SJSA1 (cell line): ENCODE measurements at regions not wholly inside any gene's neighbourhood (a gene's known extent, or its start where the extent isn't known, plus 50 kb on each side); places are given as distances from the start of the nearest gene placed in this dataset.

Experiments
- DNase-seq, 2 experiments: peaks; one replicate each; pipeline ENCODE4 v3.0.0-alpha.2; 2015 to 2020; ENCODE audit warnings: low spot score in 2 of 2, low read depth in 1 of 2
- H3K27ac ChIP-seq: fragments of 250-450 bp; sonication (Bioruptor Pico); 2 replicates; pipeline ENCODE4 v1.5.1; 2020; ENCODE audit warnings: mild to moderate bottlenecking, moderate library complexity
- H3K27me3 ChIP-seq: fragments of 250-450 bp; sonication (Bioruptor Pico); replicated peaks from 2 replicates; pipeline ENCODE4 v1.5.1; 2020; ENCODE audit warnings: mild to moderate bottlenecking, moderate library complexity
- H3K36me3 ChIP-seq: fragments of 250-450 bp; sonication (Bioruptor Pico); 2 replicates; pipeline ENCODE4 v1.5.1; 2020; ENCODE audit warnings: mild to moderate bottlenecking
- H3K4me1 ChIP-seq: fragments of 250-450 bp; sonication (Bioruptor Pico); replicated peaks from 2 replicates; pipeline ENCODE4 v1.6.1; 2021; ENCODE audit warnings: mild to moderate bottlenecking
- H3K4me3 ChIP-seq: fragments of 250-450 bp; sonication (Bioruptor Pico); 2 replicates; pipeline ENCODE4 v1.5.1; 2020; ENCODE audit warnings: mild to moderate bottlenecking
- H3K9me3 ChIP-seq: fragments of 250-450 bp; sonication (Bioruptor Pico); replicated peaks from 2 replicates; pipeline ENCODE4 v1.5.1; 2020; ENCODE audit warnings: mild to moderate bottlenecking

GRCh38 chr1:104408268-104408667, 658.6 kb downstream of the AMY1C start:
- Histone ChIP-seq H3K4me1 (no peaks in the 10 kb centered on the region), H3K36me3 (no peaks in the 10 kb centered on the region), H3K27ac (no peak overlapping the region), H3K27me3 (no peaks in the 10 kb centered on the region), H3K9me3 (no peaks in the 10 kb centered on the region), H3K4me3 (no peak overlapping the region)
- DNase-seq, result no peak

GRCh38 chr1:104435255-104435654, 685.6 kb downstream of the AMY1C start:
- H3K36me3 ChIP-seq, result no peaks in the 10 kb centered on the region
- H3K9me3 ChIP-seq, result no peaks in the 10 kb centered on the region
- DNase-seq, result no peak
- H3K27ac ChIP-seq, result no peak overlapping the region
- H3K27me3 ChIP-seq, result no peaks in the 10 kb centered on the region
- H3K4me3 ChIP-seq, result no peak overlapping the region
- no peaks in the 10 kb centered on the region for H3K4me1 ChIP-seq

GRCh38 chr1:104440011-104440410, 690.3 kb downstream of the AMY1C start:
- Histone ChIP-seq H3K27ac (no peak overlapping the region), H3K4me3 (no peak overlapping the region), H3K27me3 (no peaks in the 10 kb centered on the region), H3K4me1 (no peaks in the 10 kb centered on the region), H3K36me3 (no peaks in the 10 kb centered on the region), H3K9me3 (0 out of 2 replicates have a peak, but pooled peaks cover 6% of the 10 kb centered on the region)
- no peak for DNase-seq

GRCh38 chr1:104456724-104457123, 707.0 kb downstream of the AMY1C start:
- DNase-seq, result no peak
- H3K36me3 ChIP-seq, result no peaks in the 10 kb centered on the region
- no peaks in the 10 kb centered on the region for H3K4me1 ChIP-seq
- peaks cover 9% of the 10 kb centered on the region; the same call in 1 of the 2 replicates for H3K9me3 ChIP-seq
- H3K27ac ChIP-seq, result no peak overlapping the region
- H3K27me3 ChIP-seq, result no peaks in the 10 kb centered on the region
- no peak overlapping the region for H3K4me3 ChIP-seq

- Histone ChIP-seq H3K27ac (no peak overlapping the region), H3K4me3 (no peak overlapping the region), H3K9me3 (peaks cover 9% of the 10 kb centered on the region; the same call in 1 of the 2 replicates), H3K27me3 (no peaks in the 10 kb centered on the region), H3K36me3 (no peaks in the 10 kb centered on the region), H3K4me1 (no peaks in the 10 kb centered on the region)
- no peak for DNase-seq
These were observed 710.2 kb downstream of the AMY1C start for GRCh38 chr1:104459886-104460285.

- Histone ChIP-seq H3K9me3 (peaks cover 9% of the 10 kb centered on the region; the same call in 1 of the 2 replicates), H3K27me3 (no peaks in the 10 kb centered on the region), H3K27ac (no peak overlapping the region), H3K4me3 (no peak overlapping the region), H3K36me3 (no peaks in the 10 kb centered on the region), H3K4me1 (no peaks in the 10 kb centered on the region)
- DNase-seq, result no peak
These were observed 711.2 kb downstream of the AMY1C start for GRCh38 chr1:104460880-104461279.

- no peaks in the 10 kb centered on the region for H3K36me3 ChIP-seq
- H3K27me3 ChIP-seq, result no peaks in the 10 kb centered on the region
- H3K9me3 ChIP-seq, result peaks cover 6% of the 10 kb centered on the region; the same call in 1 of the 2 replicates
- no peaks in the 10 kb centered on the region for H3K4me1 ChIP-seq
- H3K27ac ChIP-seq, result no peak overlapping the region
- H3K4me3 ChIP-seq, result no peak overlapping the region
- DNase-seq, result no peak
These were observed 713.5 kb downstream of the AMY1C start for GRCh38 chr1:104463126-104463697.

GRCh38 chr1:104466068-104466467, 716.4 kb downstream of the AMY1C start:
- H3K4me3 ChIP-seq, result no peak overlapping the region
- H3K27me3 ChIP-seq, result no peaks in the 10 kb centered on the region
- no peaks in the 10 kb centered on the region for H3K4me1 ChIP-seq
- H3K9me3 ChIP-seq, result peaks cover 4% of the 10 kb centered on the region; the same call in 1 of the 2 replicates
- H3K36me3 ChIP-seq, result no peaks in the 10 kb centered on the region
- no peak overlapping the region for H3K27ac ChIP-seq
- no peak for DNase-seq

- no peaks in the 10 kb centered on the region for H3K27me3 ChIP-seq
- no peak for DNase-seq
- H3K27ac ChIP-seq, result no peak overlapping the region
- no peaks in the 10 kb centered on the region for H3K36me3 ChIP-seq
- H3K4me3 ChIP-seq, result no peak overlapping the region
- H3K4me1 ChIP-seq, result no peaks in the 10 kb centered on the region
- peaks cover 4% of the 10 kb centered on the region; the same call in 1 of the 2 replicates for H3K9me3 ChIP-seq
These were observed 717.9 kb downstream of the AMY1C start for GRCh38 chr1:104467590-104467989.

- Histone ChIP-seq H3K27ac (no peak overlapping the region), H3K27me3 (no peaks in the 10 kb centered on the region), H3K36me3 (no peaks in the 10 kb centered on the region), H3K4me1 (no peaks in the 10 kb centered on the region), H3K9me3 (peaks cover 4% of the 10 kb centered on the region; the same call in 1 of the 2 replicates), H3K4me3 (no peak overlapping the region)
- no peak for DNase-seq
These were observed 718.6 kb downstream of the AMY1C start for GRCh38 chr1:104468282-104468681.

- H3K4me3 ChIP-seq, result no peak overlapping the region
- no peak for DNase-seq
- H3K4me1 ChIP-seq, result no peaks in the 10 kb centered on the region
- H3K36me3 ChIP-seq, result no peaks in the 10 kb centered on the region
- H3K27me3 ChIP-seq, result no peaks in the 10 kb centered on the region
- H3K9me3 ChIP-seq, result no peaks in the 10 kb centered on the region
- no peak overlapping the region for H3K27ac ChIP-seq
These were observed 726.4 kb downstream of the AMY1C start for GRCh38 chr1:104476126-104476525.

GRCh38 chr1:104488296-104489015, 738.8 kb downstream of the AMY1C start:
- Histone ChIP-seq H3K4me1 (no peaks in the 10 kb centered on the region), H3K27ac (no peak overlapping the region), H3K36me3 (no peaks in the 10 kb centered on the region), H3K4me3 (no peak overlapping the region), H3K9me3 (0 out of 2 replicates have a peak, but pooled peaks cover 4% of the 10 kb centered on the region), H3K27me3 (no peaks in the 10 kb centered on the region)
- no peak for DNase-seq

GRCh38 chr1:104526158-104526795, 776.6 kb downstream of the AMY1C start:
- Histone ChIP-seq H3K36me3 (no peaks in the 10 kb centered on the region), H3K4me1 (no peaks in the 10 kb centered on the region), H3K27ac (no peak overlapping the region), H3K9me3 (0 out of 2 replicates have a peak, but pooled peaks cover 3% of the 10 kb centered on the region), H3K27me3 (no peaks in the 10 kb centered on the region), H3K4me3 (no peak overlapping the region)
- no peak for DNase-seq

- Histone ChIP-seq H3K4me3 (no peak overlapping the region), H3K27me3 (no peaks in the 10 kb centered on the region), H3K36me3 (no peaks in the 10 kb centered on the region), H3K4me1 (no peaks in the 10 kb centered on the region), H3K27ac (no peak overlapping the region), H3K9me3 (no peaks in the 10 kb centered on the region)
- no peak for DNase-seq
These were observed 782.3 kb downstream of the AMY1C start for GRCh38 chr1:104531990-104532389.
